Cerebellar cortex (tissue), 1 donor: ENCODE measurements at regions not wholly inside any gene's neighbourhood (a gene's known extent, or its start where the extent isn't known, plus 50 kb on each side); places are given as distances from the start of the nearest gene placed in this dataset.
"Not testable (repeated sequence)": the region's sequence is repeated elsewhere in the genome, so short reads cannot be mapped to it uniquely, and the experiment has no call there.

Experiments used
- DNase-seq: peaks from one replicate; pipeline ENCODE4 v3.0.0-alpha.2; 2015; ENCODE audit warnings: low spot score

DNA sequence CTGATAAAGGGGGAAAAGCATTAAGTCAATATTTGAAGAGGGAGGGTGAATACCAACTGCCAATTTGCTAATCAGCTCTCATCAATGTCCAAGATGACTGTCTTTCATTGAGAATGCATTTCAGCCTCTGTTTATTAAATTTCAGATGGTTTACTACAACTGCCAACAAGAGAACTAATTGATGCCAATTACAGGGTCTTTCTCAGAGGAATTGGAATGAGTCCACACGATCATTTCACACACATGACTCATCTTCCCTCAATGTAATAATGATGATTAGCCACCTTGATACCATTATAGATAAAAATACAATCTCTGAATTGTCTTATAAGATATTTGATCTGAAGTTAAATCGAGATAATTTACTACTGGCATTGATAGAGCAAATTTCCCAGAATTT lies 1274.4 kb downstream of the ROBO2 start:
- DNase-seq = no peak

DNA sequence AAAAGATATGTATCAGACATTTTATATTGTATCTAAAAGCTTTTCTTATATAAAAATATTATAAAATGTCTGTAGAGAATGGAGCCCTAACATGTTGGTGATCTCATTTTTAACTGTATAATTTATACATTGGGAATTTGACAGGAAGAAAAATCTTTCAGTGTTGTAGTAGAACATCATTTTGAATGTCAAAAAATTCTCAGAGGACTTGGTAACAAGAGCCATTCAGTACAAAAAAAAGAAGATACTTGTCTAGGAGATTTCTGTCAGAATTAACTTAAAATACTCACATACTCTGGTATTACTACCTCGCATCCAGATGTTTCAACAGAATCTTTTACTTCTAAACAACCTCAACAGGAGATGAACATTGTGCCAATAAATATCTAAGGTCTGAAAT lies 1277.9 kb downstream of the ROBO2 start:
- no peak for DNase-seq

- no peak for DNase-seq
Observed at GRCh38 chr3:78322780-78323179, 1282.9 kb downstream of the ROBO2 start.

GRCh38 chr3:78337801-78338211 lies 1297.9 kb downstream of the ROBO2 start:
- no peak for DNase-seq

DNA sequence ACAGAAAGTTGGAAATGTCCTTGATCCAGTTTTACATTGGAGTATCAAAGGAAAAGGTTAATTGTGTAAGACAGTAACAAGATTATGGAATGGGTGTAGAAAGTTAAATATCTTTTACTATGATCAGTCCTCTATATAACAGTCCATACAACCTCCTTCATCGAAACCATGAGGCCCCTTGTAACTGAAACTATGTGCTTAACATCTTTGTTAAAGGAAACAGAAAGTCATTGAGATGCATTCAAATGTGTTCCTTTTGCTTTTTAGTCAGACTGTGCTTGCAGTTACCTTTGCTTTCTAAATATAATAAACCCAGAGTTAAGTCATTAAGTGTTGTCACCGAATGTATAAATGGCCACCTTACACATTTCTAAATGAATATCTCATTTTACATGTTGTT lies 1298.5 kb downstream of the ROBO2 start:
- DNase-seq = no peak

GRCh38 chr3:78343221-78343620 lies 1303.3 kb downstream of the ROBO2 start:
- no peak for DNase-seq

GRCh38 chr3:78344267-78344666 lies 1304.4 kb downstream of the ROBO2 start:
- DNase-seq = not testable (repeated sequence)

DNA sequence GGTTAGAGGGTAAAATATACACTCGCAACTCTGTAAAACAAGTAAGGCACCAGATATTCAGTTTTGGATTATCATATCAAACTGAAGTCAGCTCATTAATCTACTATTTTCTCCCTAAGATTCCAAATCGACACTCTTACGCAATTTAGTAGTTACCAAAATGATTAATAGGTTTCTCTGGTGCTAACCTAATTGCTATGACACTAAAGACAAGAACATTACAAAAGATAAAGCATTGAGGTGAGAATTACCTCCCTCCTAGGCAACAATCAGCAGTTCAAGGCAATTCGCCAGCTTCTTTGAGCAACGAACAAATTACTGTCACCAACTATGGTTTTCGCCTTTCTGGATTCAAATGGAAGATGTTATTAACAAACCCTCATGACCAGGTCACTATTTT lies 1305.0 kb downstream of the ROBO2 start:
- no peak for DNase-seq

DNA sequence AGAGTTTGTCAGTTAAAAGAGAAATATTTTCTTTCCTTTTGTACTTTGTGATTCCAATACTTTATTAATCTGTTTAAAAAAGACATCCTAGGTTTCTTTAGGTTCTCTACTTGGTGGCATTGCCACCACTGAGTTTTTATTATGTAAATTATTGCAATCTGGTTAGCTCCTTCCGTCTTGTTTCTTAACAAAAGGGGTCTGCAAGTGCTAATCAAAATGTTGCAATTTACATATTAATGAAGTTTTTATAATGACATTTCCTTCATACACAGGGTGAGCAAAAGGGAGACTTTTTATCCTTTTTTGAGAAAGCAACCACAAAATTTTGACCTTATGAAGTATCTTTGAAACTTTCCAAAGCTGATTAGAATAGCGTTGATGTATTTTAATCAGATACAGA lies 1307.3 kb downstream of the ROBO2 start:
- DNase-seq = no peak

- no peak for DNase-seq
Observed at GRCh38 chr3:78348664-78349063, 1308.8 kb downstream of the ROBO2 start.

GRCh38 chr3:78349571-78349970 lies 1309.7 kb downstream of the ROBO2 start:
- DNase-seq = no peak

DNA sequence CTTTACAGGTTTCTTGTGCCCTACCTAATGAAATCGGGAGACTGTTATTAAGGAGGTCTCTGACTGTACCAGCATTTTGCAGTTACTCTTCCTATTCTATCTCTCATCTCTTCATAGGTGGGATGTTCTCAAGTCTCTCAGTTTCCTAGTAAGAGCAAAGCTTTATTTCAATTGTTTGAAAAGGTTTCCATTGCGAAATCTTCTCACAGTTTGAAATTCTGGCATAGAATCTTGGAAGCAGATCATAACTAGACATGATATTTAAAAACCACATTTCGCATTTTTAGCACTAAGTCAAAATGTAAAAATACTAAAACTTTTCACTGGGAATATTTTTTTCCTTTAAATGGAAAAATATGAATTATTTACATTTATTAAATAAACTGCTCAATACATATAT lies 1311.4 kb downstream of the ROBO2 start:
- no peak for DNase-seq

DNA sequence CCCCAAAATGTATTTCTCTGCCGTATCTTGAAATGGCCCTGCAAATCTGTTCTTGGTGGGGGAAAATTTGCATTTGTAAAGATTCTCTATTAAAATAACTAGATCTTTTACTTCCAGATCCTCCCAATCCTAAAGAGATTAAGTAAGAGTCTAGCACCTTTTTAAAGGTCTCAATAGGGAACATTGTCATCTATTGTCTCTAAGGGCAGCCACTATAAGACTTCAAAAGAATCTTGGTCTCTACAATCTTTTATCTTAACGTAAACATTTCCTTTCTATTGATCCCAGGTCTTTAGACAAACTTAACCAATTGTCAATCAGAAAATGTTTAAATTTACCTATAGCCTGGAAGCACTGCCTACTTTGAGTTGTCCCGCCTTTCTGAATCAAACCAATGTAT lies 1313.3 kb downstream of the ROBO2 start:
- no peak for DNase-seq

DNA sequence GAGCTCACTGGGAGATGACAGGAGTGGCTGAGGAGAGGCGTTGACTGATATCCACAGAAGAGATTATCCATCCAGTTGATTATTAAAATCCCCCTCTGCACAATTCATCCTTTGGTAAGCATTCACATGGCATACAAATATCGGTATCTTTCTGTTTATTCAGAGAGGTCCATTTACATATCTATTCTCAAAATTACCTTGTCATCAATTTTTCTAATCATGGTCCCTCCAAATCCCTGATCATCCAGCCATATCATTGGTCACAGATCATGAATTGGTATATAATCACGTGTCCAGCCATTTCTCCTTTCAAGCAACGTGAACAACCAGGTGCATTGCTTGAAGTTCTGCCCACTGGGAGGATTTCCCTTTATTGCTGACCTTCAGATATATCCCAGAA lies 1321.0 kb downstream of the ROBO2 start:
- no peak for DNase-seq

- DNase-seq = no peak
Observed at GRCh38 chr3:78368636-78369345, 1328.9 kb downstream of the ROBO2 start.

DNA sequence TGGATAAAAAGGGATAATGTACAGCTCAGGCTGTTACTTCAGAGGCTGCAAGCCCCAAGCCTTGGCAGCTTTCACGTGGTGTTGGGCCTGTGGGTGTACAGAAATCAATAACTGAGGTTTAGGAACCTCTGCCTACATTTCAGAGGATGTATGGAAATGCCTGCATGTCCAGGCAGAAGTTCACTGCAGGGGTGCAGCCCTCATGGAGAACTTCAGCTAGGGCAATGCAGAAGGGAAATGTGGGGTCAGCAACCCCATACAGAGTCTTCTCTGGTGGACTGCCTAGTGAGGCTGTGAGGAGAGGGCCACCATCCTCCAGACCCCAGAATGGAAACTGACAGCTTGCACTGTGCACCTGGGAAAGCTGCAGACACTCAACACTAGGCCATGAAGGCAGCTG lies 1350.3 kb downstream of the ROBO2 start:
- DNase-seq = no peak

DNA sequence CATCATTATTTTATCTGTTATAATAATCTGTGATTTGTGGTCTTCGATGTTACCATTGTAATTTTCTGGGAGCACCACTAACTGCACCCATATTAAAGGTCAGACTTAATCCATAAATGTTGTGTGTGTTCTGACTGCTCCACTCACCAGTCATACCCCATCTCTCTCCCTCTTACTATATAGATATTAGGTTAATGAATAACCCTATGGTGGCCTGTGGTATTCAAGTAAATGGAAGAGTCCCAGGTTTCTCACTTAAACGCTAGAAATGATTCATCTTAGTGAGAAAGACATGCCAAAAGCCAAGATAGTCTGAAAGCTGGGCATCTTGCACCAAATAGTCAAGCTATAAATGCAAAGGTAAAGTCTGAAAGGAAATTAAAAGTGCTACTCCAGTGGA lies 1358.5 kb downstream of the ROBO2 start:
- no peak for DNase-seq

DNA sequence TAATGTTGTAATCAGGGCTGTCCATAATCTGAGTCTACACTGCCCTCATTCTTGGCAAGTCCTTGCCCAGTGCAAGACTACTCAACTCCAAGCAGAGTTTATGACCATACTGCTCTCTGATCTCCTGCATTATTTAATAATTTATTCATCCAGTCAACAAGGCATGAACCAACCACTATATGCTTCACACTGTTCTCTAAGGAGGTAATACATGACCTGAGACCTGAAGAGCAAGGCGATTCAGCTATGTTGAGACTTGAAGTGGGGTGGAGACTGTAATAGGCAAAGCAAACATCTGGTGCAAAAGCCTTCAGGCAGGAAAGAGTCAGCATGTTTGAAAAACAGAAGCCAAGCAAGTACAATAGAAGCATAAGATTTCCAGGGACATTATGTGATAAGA lies 1362.8 kb downstream of the ROBO2 start:
- no peak for DNase-seq

GRCh38 chr3:78405745-78406144 lies 1362.1 kb downstream of the ROBO1 start:
- no peak for DNase-seq

DNA sequence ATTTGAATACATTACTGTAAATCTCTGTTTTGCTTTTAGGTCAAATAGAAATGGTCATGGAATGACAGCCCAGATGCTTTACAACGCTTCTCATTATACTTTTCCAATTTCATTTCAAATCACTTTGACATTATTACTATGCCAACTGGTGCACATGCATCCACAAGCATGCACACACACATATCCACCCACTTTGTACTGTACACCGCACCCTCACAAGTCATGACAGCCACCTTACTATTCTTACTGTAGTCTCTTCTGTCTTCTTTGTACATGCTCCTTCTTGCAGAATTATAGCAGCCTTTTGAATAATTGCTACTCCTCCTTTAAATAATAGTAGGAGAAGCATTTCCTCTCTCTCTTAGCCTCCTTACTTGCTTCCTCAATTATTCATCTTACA lies 1361.4 kb downstream of the ROBO1 start:
- no peak for DNase-seq

GRCh38 chr3:78410077-78410476 lies 1357.7 kb downstream of the ROBO1 start:
- no peak for DNase-seq

DNA sequence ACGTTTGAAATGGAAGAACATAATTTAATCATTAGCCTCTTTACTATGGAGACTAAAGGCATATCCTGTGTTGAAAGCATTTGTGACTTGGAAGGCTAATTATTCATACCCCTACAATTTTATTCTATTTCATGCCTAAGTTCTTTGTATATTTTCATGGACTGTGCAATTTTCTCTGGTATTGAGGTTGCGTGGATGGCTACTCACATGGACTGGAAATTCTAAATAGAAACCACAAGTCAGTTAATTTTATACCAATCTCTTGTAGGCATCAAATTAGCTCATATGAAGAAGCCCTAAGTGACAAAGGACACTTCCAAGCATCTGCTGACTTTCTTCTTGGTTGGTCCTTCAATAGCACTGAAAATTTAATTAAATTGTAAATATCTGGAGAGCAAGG lies 1353.5 kb downstream of the ROBO1 start:
- DNase-seq = no peak

GRCh38 chr3:78420611-78421010 lies 1347.2 kb downstream of the ROBO1 start:
- no peak for DNase-seq

GRCh38 chr3:78421247-78421966 lies 1346.4 kb downstream of the ROBO1 start:
- no peak for DNase-seq
